Islet precursor cell (in vitro differentiated cells): ENCODE measurements at regions not wholly inside any gene's neighbourhood (a gene's known extent, or its start where the extent isn't known, plus 50 kb on each side); places are given as distances from the start of the nearest gene placed in this dataset.

Experiments used
- DNase-seq: peaks from one replicate; pipeline ENCODE4 v3.0.0-alpha.2; 2018

- no peak for DNase-seq
Observed at GRCh38 chr11:127677660-127678425, 677.3 kb upstream of the KIRREL3 start.

- no peak for DNase-seq
Observed at GRCh38 chr11:127675581-127675980, 675.0 kb upstream of the KIRREL3 start.

- DNase-seq: no peak
Observed at GRCh38 chr11:127674754-127675153, 674.2 kb upstream of the KIRREL3 start.

- peak; percentile 50 for DNase-seq
Observed at GRCh38 chr11:127670374-127671119, 670.0 kb upstream of the KIRREL3 start.

- no peak for DNase-seq
Observed at GRCh38 chr11:127656116-127656836, 655.7 kb upstream of the KIRREL3 start.

GRCh38 chr11:127653076-127653475, 652.5 kb upstream of the KIRREL3 start:
- no peak for DNase-seq

- DNase-seq: no peak
Observed at GRCh38 chr11:127651888-127652221, 651.3 kb upstream of the KIRREL3 start.

- no peak for DNase-seq
Observed at GRCh38 chr11:127651175-127651887, 650.8 kb upstream of the KIRREL3 start.

- no peak for DNase-seq
Observed at GRCh38 chr11:127649958-127650357, 649.4 kb upstream of the KIRREL3 start.

GRCh38 chr11:127649071-127649470, 648.5 kb upstream of the KIRREL3 start:
- DNase-seq: no peak

- DNase-seq: no peak
Observed at GRCh38 chr11:127648583-127648982, 648.0 kb upstream of the KIRREL3 start.

GRCh38 chr11:127644366-127644765, 643.8 kb upstream of the KIRREL3 start:
- no peak for DNase-seq

- no peak for DNase-seq
Observed at GRCh38 chr11:127643268-127644058, 642.9 kb upstream of the KIRREL3 start.

- DNase-seq: no peak
Observed at GRCh38 chr11:127640561-127641451, 640.2 kb upstream of the KIRREL3 start.

GRCh38 chr11:127639916-127640315, 639.3 kb upstream of the KIRREL3 start:
- DNase-seq: no peak

- DNase-seq: no peak
Observed at GRCh38 chr11:127632976-127633680, 632.6 kb upstream of the KIRREL3 start.

- DNase-seq: no peak
Observed at GRCh38 chr11:127632546-127632945, 632.0 kb upstream of the KIRREL3 start.

GRCh38 chr11:127631974-127632373, 631.4 kb upstream of the KIRREL3 start:
- no peak for DNase-seq

GRCh38 chr11:127629200-127629599, 628.6 kb upstream of the KIRREL3 start:
- no peak for DNase-seq

GRCh38 chr11:127628458-127628785, 627.9 kb upstream of the KIRREL3 start:
- no peak for DNase-seq
